Liver (tissue), 8 donors: ENCODE measurements at regions not wholly inside any gene's neighbourhood (a gene's known extent, or its start where the extent isn't known, plus 50 kb on each side); places are given as distances from the start of the nearest gene placed in this dataset.

Experiments
- DNase-seq: peaks from one replicate; pipeline ENCODE4 v3.0.0-alpha.2; 2017; ENCODE audit warnings: low spot score
- H3K27ac ChIP-seq, 2 donors: one replicate each; pipeline ENCODE4 v1.7.0; 2013; ENCODE audit warnings: inconsistent platforms in 2 of 2, low read length in 2 of 2, control low read depth in 1 of 2, low read depth in 1 of 2, mild to moderate bottlenecking in 1 of 2
- H3K27me3 ChIP-seq, 4 donors: one replicate each; pipeline versions ENCODE4 v1.6.1 to v1.7.0; 2013; ENCODE audit warnings: low read length in 3 of 4, inconsistent platforms in 1 of 4, mild to moderate bottlenecking in 1 of 4, moderate library complexity in 1 of 4; ENCODE audit not compliant: control insufficient read depth in 4 of 4, insufficient read depth in 4 of 4
- H3K36me3 ChIP-seq, 4 donors: one replicate each; pipeline versions ENCODE4 v1.6.1 to v1.7.0; 2013; ENCODE audit warnings: low read length in 3 of 4, mild to moderate bottlenecking in 3 of 4, low read depth in 1 of 4, moderate library complexity in 1 of 4; ENCODE audit not compliant: control insufficient read depth in 4 of 4, insufficient read depth in 3 of 4
- H3K4me1 ChIP-seq, 4 donors: one replicate each; pipeline versions ENCODE4 v1.6.1 to v1.7.0; 2013; ENCODE audit warnings: low read length in 3 of 4, mild to moderate bottlenecking in 3 of 4, moderate library complexity in 1 of 4; ENCODE audit not compliant: control insufficient read depth in 4 of 4, insufficient read depth in 4 of 4
- H3K4me3 ChIP-seq, 3 donors: one replicate each; pipeline versions ENCODE4 v1.6.1 to v1.7.0; 2013; ENCODE audit warnings: low read length in 3 of 3, control low read depth in 1 of 3, low read depth in 1 of 3, mild to moderate bottlenecking in 1 of 3
- H3K9ac ChIP-seq, 2 donors: one replicate each; pipeline ENCODE4 v1.7.0; 2013; ENCODE audit warnings: low read length in 2 of 2, mild to moderate bottlenecking in 2 of 2, moderate library complexity in 2 of 2, control low read depth in 1 of 2, low read depth in 1 of 2
- H3K9me3 ChIP-seq, 4 donors: one replicate each; pipeline versions ENCODE4 v1.6.1 to v1.7.0; 2013; ENCODE audit warnings: low read length in 3 of 4; ENCODE audit not compliant: control insufficient read depth in 4 of 4
- CTCF ChIP-seq: fragments of 150-350 bp; IDR thresholded peaks from 2 replicates; pipeline ENCODE4 v1.5.1; 2017; ENCODE audit warnings: improper control_type of control experiment, low read depth, low read length; ENCODE audit not compliant: missing input control
- EGR1 ChIP-seq, 2 donors: IDR thresholded peaks; 2 replicates each; pipeline ENCODE4 v1.6.1; 2016 to 2018; ENCODE audit warnings: antibody characterized with exemption in 2 of 2, low read depth in 2 of 2
- FOXA1 ChIP-seq: IDR thresholded peaks from 2 replicates; pipeline ENCODE4 v1.6.1; 2016; ENCODE audit warnings: antibody characterized with exemption
- RAD21 ChIP-seq, 2 donors: IDR thresholded peaks; 2 replicates each; pipeline ENCODE4 v1.6.1; 2016; ENCODE audit warnings: antibody characterized with exemption in 2 of 2, mild to moderate bottlenecking in 2 of 2
- SP1 ChIP-seq: IDR thresholded peaks from 2 replicates; pipeline ENCODE4 v1.6.1; 2018; ENCODE audit warnings: antibody characterized with exemption, mild to moderate bottlenecking
- TAF1 ChIP-seq: conservative IDR thresholded peaks from 2 replicates; pipeline ENCODE4 v1.6.1; 2016; ENCODE audit warnings: antibody characterized with exemption, mild to moderate bottlenecking
- ZBTB33 ChIP-seq: IDR thresholded peaks from 2 replicates; pipeline ENCODE4 v1.6.1; 2016; ENCODE audit warnings: antibody characterized with exemption
- WGBS: extraction: QIAGEN DNeasy Blood & Tissue Kit; methylation state at CpG from one replicate; pipeline ENCODE4 v1.1.7; 2013; 5-methylcytosine and 5-hydroxymethylcytosine counted together
- donor health status: healthy.
- donor health status: healthy.
- donor health status: healthy.
- donor health status: healthy.
- donor health status: healthy.

- H3K36me3 ChIP-seq = no peaks in the 10 kb centered on the region
- no peak for TF ChIP-seq RAD21 (IDR thresholded peaks at IDR 0.05)
- no peak for TF ChIP-seq ZBTB33
- TF ChIP-seq TAF1 = no peak
- TF ChIP-seq SP1 = no peak
- H3K4me3 ChIP-seq = no peak overlapping the region
These were observed 101.2 kb upstream of the STEAP1 start for GRCh38 chr7:90053094-90053493.

GRCh38 chr7:90061077-90061476, 93.2 kb upstream of the STEAP1 start:
- TF ChIP-seq CTCF = no peak
- TF ChIP-seq EGR1 (IDR thresholded peaks at IDR 0.05; ENCODE audit: low read depth in 2 of 2) = no peak
- TF ChIP-seq ZBTB33 = no peak
- Histone ChIP-seq H3K4me3 (no peak overlapping the region), H3K27ac (no peak overlapping the region), H3K27me3 (no peaks in the 10 kb centered on the region), H3K36me3 (no peaks in the 10 kb centered on the region), H3K9me3 (no peaks in the 10 kb centered on the region), H3K9ac (no peak overlapping the region), H3K4me1 (no peaks in the 10 kb centered on the region)
- no peak for DNase-seq
- WGBS = 67% methylated on average over 2 of the region's 2 CpGs

More at GRCh38 chr7:90053094-90053493, 101.2 kb upstream of the STEAP1 start:
- DNase-seq = no peak
- Histone ChIP-seq H3K9ac (no peak overlapping the region), H3K9me3 (no peaks in the 10 kb centered on the region), H3K4me1 (no peaks in the 10 kb centered on the region), H3K27me3 (no peaks in the 10 kb centered on the region), H3K27ac (no peak overlapping the region)
- 80% methylated on average over 3 of the region's 3 CpGs for WGBS

GRCh38 chr7:90064370-90064769, 89.9 kb upstream of the STEAP1 start:
- no peaks in the 10 kb centered on the region for H3K27me3 ChIP-seq
- no peak overlapping the region for H3K4me3 ChIP-seq
- H3K4me1 ChIP-seq = no peaks in the 10 kb centered on the region
- TF ChIP-seq FOXA1 (no peak), CTCF (no peak)
- 86% methylated on average over 2 of the region's 2 CpGs for WGBS
- H3K9me3 ChIP-seq = no peaks in the 10 kb centered on the region
- H3K27ac ChIP-seq = no peak overlapping the region
- DNase-seq = no peak
- no peak overlapping the region for H3K9ac ChIP-seq
- no peaks in the 10 kb centered on the region for H3K36me3 ChIP-seq
